GM12864 (cell line): ENCODE measurements at regions not wholly inside any gene's neighbourhood (a gene's known extent, or its start where the extent isn't known, plus 50 kb on each side); places are given as distances from the start of the nearest gene placed in this dataset.

Experiments
- DNase-seq: peaks from one replicate; pipeline ENCODE4 v3.0.0-alpha.2; 2011; ENCODE audit warnings: low read depth
- H3K4me3 ChIP-seq: 2 replicates; pipeline ENCODE4 v1.5.1; 2011; ENCODE audit warnings: mild to moderate bottlenecking, low read depth, low read length, control low read depth
- TF ChIP-seq, protein P1 (sequence below): IDR thresholded peaks from 2 replicates; pipeline ENCODE4 v1.5.1; 2011; ENCODE audit warnings: low read depth, mild to moderate bottlenecking, moderate library complexity, low read length, control low read depth, inconsistent platforms; ENCODE audit errors: missing control alignments

DNA sequence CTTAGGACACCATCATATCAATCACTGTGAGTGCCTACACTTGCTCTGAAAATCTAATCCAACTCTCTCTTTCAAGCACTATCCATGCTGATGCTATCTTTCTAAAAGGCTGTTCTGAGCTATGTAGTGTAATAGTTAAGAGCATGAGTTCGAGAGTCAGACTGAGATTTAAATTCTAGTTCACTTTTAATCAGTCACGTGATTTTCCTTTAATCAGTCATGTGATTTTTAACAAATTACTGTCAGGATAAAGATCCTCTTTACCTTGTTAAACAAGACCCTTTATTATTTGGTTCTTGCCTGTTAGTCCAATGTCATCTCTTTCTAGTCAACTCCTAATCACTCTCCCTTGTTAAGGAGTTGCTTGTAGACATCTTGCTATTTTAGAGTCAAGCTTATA, 653.0 kb downstream of the RPL10L start:
- no peak for DNase-seq
- TF ChIP-seq, protein P1, sequence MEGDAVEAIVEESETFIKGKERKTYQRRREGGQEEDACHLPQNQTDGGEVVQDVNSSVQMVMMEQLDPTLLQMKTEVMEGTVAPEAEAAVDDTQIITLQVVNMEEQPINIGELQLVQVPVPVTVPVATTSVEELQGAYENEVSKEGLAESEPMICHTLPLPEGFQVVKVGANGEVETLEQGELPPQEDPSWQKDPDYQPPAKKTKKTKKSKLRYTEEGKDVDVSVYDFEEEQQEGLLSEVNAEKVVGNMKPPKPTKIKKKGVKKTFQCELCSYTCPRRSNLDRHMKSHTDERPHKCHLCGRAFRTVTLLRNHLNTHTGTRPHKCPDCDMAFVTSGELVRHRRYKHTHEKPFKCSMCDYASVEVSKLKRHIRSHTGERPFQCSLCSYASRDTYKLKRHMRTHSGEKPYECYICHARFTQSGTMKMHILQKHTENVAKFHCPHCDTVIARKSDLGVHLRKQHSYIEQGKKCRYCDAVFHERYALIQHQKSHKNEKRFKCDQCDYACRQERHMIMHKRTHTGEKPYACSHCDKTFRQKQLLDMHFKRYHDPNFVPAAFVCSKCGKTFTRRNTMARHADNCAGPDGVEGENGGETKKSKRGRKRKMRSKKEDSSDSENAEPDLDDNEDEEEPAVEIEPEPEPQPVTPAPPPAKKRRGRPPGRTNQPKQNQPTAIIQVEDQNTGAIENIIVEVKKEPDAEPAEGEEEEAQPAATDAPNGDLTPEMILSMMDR, result no peak
- H3K4me3 ChIP-seq, result no peak overlapping the region

DNA sequence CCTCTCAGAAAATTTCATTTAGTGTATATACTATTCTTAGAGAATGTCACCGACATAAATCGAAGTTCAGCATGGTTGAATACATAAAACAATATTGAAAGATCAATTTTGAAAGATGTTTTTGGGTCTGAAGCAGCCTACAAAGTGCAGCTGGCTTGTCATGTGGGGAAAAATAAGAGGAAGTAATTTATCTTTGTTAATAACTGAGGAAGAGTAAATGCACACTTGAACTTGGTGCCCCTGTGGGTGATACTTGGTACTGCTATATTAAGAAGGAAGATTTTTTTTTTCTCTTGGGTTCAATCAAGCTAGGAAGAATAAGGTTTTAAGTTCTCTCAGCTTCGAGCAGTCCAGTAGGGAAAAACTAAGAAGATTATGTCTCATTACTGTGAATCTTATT, 661.3 kb downstream of the RPL10L start:
- no peak for DNase-seq
- no peak overlapping the region for H3K4me3 ChIP-seq
- TF ChIP-seq, protein P1, result peak; percentile 25

DNA sequence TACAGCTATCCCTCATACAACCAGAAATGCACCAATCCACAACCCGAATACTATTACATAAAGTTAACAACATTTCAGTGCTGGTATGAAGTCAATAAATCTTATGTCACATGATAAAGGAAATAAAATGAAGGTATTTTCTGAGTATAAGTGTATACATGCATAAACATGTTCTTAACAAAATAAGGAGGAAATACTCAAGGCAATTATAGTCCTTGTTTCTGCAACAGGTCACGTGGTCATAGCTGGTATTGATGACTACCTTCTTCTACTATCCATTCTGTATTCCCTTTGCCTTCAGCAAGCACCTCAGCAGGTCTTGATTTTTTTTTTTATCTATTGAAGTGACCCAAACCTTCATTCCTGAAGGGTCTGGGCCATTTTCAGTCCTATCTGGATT, 675.6 kb downstream of the RPL10L start:
- no peak overlapping the region for H3K4me3 ChIP-seq
- no peak for DNase-seq
- TF ChIP-seq, protein P1, result no peak

DNA sequence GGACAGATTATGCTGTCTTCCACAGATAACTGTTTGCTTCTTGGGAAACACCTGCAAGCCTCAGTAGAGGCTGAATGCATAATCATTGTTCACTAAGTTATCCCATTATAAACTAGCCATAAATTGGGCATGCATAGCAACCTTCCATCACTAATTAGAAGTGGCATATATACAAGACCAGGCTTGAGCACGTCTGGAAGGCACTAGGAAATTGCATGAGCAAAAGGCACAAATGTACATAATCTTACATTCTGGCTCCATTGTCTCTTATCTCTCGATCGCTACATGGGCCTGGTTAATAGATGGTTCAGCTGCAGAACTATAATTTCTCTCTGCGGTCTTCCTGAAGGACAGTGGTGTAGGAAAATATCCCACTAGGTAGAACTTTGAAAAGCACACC, 679.2 kb downstream of the RPL10L start:
- H3K4me3 ChIP-seq, result no peak overlapping the region
- TF ChIP-seq, protein P1, result no peak
- no peak for DNase-seq

DNA sequence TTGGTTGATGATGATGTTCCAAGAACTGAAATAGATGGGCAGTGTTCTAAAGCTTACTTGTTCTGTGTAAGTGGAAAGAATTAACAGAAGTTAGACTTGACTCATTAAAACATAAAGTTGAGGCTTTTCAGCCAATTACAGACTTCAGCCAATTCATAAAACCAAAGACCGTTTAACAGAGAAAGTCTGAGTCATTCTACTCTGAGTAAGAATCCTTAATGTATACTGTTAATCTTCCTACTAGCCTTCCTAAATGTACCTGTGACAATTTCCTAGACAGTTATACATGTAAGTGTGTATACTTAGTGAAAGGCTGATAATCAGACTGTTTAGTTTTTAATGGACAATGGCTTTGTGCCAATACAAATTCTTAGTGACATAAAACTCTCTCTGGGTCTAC, 681.0 kb downstream of the RPL10L start:
- no peak for DNase-seq
- TF ChIP-seq, protein P1, result no peak
- no peak overlapping the region for H3K4me3 ChIP-seq

DNA sequence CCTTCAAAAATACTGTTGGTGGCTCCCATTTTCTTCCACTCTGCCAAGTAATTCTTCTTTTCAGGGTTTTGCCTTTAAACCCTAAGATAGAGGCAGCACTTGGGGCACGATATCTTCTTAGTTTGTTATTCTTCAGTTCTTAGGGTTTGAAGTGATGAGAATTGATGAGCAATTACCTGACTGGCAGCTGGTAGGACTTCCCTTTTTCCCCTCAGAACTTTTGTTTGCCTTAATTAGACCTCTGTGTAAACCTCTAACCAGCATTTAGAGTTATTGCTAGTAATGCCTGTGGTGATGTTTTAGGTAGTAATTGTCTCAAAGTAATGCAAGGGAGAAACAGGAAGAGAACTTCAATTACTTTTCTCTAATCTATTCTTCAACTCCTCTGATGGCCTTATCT, 683.5 kb downstream of the RPL10L start:
- no peak for DNase-seq
- H3K4me3 ChIP-seq, result no peak overlapping the region
- TF ChIP-seq, protein P1, result no peak

DNA sequence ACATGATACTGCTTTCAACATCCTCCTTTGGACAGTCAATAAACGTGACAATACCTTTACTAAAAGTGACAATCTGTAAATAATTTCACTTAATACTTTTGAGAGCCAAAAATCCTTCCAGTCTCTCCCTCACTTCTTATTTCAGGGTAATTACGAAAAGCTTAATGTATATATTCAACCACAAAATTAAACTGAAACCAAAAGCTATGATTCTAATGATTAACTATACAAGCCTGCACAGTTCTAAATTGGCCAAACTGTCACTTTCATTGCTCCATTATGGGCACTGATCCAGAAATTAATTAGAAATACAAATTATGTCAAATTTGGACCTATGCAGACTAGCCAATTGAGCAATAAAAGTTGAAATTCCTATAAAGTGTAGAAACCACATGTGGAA, 696.5 kb upstream of the MIS18BP1 start:
- TF ChIP-seq, protein P1, result no peak
- no peak for DNase-seq
- H3K4me3 ChIP-seq, result no peak overlapping the region
